HAP-1 (cell line): ENCODE measurements at regions not wholly inside any gene's neighbourhood (a gene's known extent, or its start where the extent isn't known, plus 50 kb on each side); places are given as distances from the start of the nearest gene placed in this dataset.

ENCODE experiments used
- DNase-seq, 2 experiments: peaks; one replicate each; pipeline ENCODE4 v3.0.0-alpha.2; 2016 to 2020; ENCODE audit warnings: low spot score in 2 of 2
- H3K27me3 ChIP-seq: fragments of 250-450 bp; sonication (Bioruptor Pico); 2 replicates; pipeline ENCODE4 v1.5.1; 2020; ENCODE audit warnings: low read depth, mild to moderate bottlenecking, moderate library complexity
- H3K36me3 ChIP-seq: fragments of 250-450 bp; sonication (Bioruptor Pico); replicated peaks from 2 replicates; pipeline ENCODE4 v1.5.1; 2020; ENCODE audit warnings: mild to moderate bottlenecking
- H3K4me1 ChIP-seq: fragments of 250-450 bp; sonication (Bioruptor Pico); 2 replicates; pipeline ENCODE4 v1.5.1; 2020; ENCODE audit warnings: mild to moderate bottlenecking
- H3K4me3 ChIP-seq: fragments of 250-450 bp; sonication (Bioruptor Pico); 2 replicates; pipeline ENCODE4 v1.5.1; 2020; ENCODE audit warnings: mild to moderate bottlenecking, moderate library complexity
- H3K9me3 ChIP-seq: fragments of 250-450 bp; sonication (Bioruptor Pico); 2 replicates; pipeline ENCODE4 v1.5.1; 2020; ENCODE audit warnings: mild to moderate bottlenecking, moderate library complexity
- in situ Hi-C: fragments of 300-500 bp; cut with MboI; formaldehyde crosslinking; loops from 3 replicates; pipeline ENCODE4 v1.14.3; 2020; ENCODE audit warnings: low sequenced_read_pairs, inconsistent platforms, mixed read lengths

GRCh38 chr9:1768561-1768960 is 246.6 kb upstream of the SMARCA2 start:
- Histone ChIP-seq H3K4me3 (no peak overlapping the region), H3K27me3 (no peaks in the 10 kb centered on the region), H3K9me3 (no peaks in the 10 kb centered on the region), H3K4me1 (no peaks in the 10 kb centered on the region), H3K36me3 (no peaks in the 10 kb centered on the region)
- in situ Hi-C loops = no loop called here
- DNase-seq = no peak

- H3K4me1 ChIP-seq = no peaks in the 10 kb centered on the region
- in situ Hi-C loops = no loop called here
- no peak for DNase-seq
Measured at GRCh38 chr9:1771094-1771789, 243.9 kb upstream of the SMARCA2 start.

GRCh38 chr9:1775230-1775629 is 239.9 kb upstream of the SMARCA2 start:
- Histone ChIP-seq H3K27me3 (no peaks in the 10 kb centered on the region), H3K4me3 (no peak overlapping the region), H3K4me1 (no peaks in the 10 kb centered on the region), H3K36me3 (no peaks in the 10 kb centered on the region), H3K9me3 (no peaks in the 10 kb centered on the region; the same call in 1 of the 2 replicates)
- DNase-seq = no peak
- in situ Hi-C loops = no loop called here

More at GRCh38 chr9:1771094-1771789, 243.9 kb upstream of the SMARCA2 start:
- Histone ChIP-seq H3K4me3 (no peak overlapping the region), H3K27me3 (no peaks in the 10 kb centered on the region), H3K36me3 (no peaks in the 10 kb centered on the region), H3K9me3 (no peaks in the 10 kb centered on the region; the same call in 1 of the 2 replicates)

GRCh38 chr9:1776668-1777067 is 238.5 kb upstream of the SMARCA2 start:
- no peak for DNase-seq
- Histone ChIP-seq H3K4me1 (no peaks in the 10 kb centered on the region), H3K36me3 (no peaks in the 10 kb centered on the region), H3K27me3 (no peaks in the 10 kb centered on the region), H3K9me3 (no peaks in the 10 kb centered on the region; the same call in 1 of the 2 replicates), H3K4me3 (no peak overlapping the region)
- in situ Hi-C loops = no loop called here

DNA sequence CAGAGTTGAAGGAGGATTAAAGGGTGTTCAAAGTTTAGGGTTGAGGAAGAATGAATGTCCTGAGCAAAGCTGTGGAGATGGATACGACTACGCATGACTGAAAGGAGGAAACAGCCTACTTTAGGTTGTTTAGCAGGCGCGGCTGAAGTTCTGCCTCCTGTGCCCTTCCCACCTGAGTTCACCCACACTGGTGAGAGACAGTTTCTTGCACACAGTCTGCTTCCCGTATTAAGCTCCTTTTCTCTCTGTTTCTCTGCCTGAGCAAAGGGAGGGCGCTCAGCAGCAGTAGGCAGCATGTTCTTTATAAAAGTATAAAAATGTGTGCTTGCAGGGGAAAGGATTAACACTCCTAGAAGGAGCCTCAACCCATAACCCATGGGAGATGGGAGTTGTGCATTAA is 224.0 kb upstream of the SMARCA2 start:
- H3K9me3 ChIP-seq = no peaks in the 10 kb centered on the region
- H3K4me3 ChIP-seq = no peak overlapping the region
- in situ Hi-C loops = no loop called here
- H3K4me1 ChIP-seq = no peaks in the 10 kb centered on the region
- no peaks in the 10 kb centered on the region for H3K36me3 ChIP-seq
- no peaks in the 10 kb centered on the region for H3K27me3 ChIP-seq
- no peak for DNase-seq

DNA sequence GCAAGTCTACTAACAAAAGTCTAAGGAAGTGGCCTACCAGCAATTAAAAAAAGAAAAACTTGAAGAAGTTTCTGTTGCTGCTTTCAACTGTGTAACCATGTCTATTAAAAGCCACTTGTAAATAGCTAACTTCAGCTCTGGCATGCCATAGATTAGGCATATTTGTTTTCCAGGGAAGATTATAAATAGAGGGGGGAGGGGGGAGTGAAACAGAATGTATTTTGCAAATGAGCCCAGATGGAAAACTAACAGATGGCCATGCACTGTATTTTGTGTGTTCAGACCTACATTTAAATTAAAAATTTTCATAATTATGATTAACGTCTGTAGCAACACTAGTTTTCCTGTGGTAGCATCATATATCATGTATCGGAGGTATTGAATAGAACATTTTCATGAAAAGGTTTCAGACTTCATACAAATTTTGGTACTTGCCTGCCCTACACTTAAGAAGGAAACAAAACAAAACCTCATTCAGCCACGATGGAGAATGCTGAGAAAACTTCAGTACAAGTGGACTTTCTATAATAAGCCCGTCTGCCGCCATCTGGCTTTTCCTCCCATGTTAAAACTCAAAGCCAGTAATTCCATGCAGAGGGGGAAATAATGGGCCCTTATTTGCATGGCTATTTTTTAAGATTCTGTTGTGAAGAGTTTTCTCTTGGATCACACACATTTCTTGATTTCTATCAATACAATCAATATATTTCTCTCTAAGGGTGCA is 220.4 kb upstream of the SMARCA2 start:
- no peak for DNase-seq
- Histone ChIP-seq H3K4me3 (no peak overlapping the region), H3K36me3 (no peaks in the 10 kb centered on the region), H3K4me1 (no peaks in the 10 kb centered on the region), H3K9me3 (no peaks in the 10 kb centered on the region), H3K27me3 (no peaks in the 10 kb centered on the region)
- in situ Hi-C loops = no loop called here

DNA sequence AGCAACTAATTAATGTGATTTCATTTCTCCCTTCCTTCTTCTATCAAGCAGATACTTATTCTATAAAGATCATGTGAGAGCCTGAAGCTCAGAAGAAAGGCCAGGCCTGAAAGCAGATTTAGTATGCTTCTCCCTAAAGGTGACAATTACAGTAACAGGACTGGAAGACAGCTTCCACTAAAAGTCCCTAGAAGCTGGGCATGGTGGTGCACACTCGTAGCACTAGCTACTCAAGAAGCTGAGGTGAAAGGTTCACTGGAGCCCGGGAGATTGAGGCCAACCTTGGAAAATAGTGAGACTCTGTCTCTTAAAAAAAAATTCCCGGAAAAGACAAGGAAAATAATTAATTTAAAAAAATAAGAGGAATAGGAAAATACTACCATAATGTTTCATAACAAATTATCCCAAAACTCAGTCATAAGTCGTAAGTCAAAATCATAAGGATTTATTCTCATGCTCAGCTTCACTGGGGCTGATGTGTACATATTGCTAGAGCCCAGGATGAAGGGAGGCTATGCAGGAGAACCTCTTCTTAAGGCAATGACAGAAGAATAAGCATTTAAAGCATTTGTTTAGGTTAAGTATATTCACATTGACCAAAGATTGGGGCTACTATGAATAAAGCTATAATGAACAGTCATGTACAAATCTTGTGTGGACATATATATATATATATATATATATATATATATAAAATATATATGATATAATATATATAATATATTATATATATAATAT is 210.8 kb upstream of the SMARCA2 start:
- H3K4me1 ChIP-seq = no peaks in the 10 kb centered on the region
- H3K4me3 ChIP-seq = no peak overlapping the region
- H3K9me3 ChIP-seq = no peaks in the 10 kb centered on the region
- no peaks in the 10 kb centered on the region for H3K27me3 ChIP-seq
- in situ Hi-C loops = no loop called here
- no peak for DNase-seq
- H3K36me3 ChIP-seq = no peaks in the 10 kb centered on the region

DNA sequence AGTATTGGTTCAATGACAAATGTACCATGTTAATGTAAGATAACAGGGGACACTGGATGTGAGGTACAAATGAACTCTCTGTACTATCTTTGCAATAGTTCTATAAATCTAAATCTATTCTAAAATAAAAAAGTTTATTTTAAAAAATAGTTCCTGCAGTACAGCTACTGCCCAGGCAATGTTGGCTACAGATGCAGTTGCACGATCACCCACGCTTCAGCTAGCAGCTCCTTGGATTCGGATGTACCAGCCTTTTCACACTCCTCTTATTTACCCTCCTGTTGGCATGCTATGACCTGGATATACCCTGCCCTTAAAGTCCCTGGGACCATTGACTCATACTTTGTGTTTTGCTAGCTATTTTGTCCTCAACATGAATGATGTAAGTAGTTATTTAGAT is 185.4 kb upstream of the SMARCA2 start:
- Histone ChIP-seq H3K4me1 (no peaks in the 10 kb centered on the region; the same call in 1 of the 2 replicates), H3K9me3 (no peaks in the 10 kb centered on the region), H3K27me3 (no peaks in the 10 kb centered on the region), H3K36me3 (no peaks in the 10 kb centered on the region), H3K4me3 (no peak overlapping the region)
- no peak for DNase-seq
- in situ Hi-C loops = no loop called here

GRCh38 chr9:1832960-1833359 is 182.2 kb upstream of the SMARCA2 start:
- in situ Hi-C loops = no loop called here

GRCh38 chr9:1837453-1838084 is 177.6 kb upstream of the SMARCA2 start:
- in situ Hi-C loops = no loop called here
- H3K9me3 ChIP-seq = no peaks in the 10 kb centered on the region
- no peaks in the 10 kb centered on the region for H3K4me1 ChIP-seq
- no peaks in the 10 kb centered on the region for H3K36me3 ChIP-seq
- no peaks in the 10 kb centered on the region for H3K27me3 ChIP-seq
- H3K4me3 ChIP-seq = no peak overlapping the region
- peak; percentile 39 to 67 for DNase-seq

More at GRCh38 chr9:1832960-1833359, 182.2 kb upstream of the SMARCA2 start:
- Histone ChIP-seq H3K4me3 (no peak overlapping the region), H3K27me3 (no peaks in the 10 kb centered on the region), H3K36me3 (no peaks in the 10 kb centered on the region), H3K4me1 (no peaks in the 10 kb centered on the region), H3K9me3 (no peaks in the 10 kb centered on the region)
- DNase-seq = no peak

- DNase-seq = no peak
- Histone ChIP-seq H3K27me3 (no peaks in the 10 kb centered on the region), H3K36me3 (no peaks in the 10 kb centered on the region), H3K4me3 (no peak overlapping the region), H3K4me1 (no peaks in the 10 kb centered on the region), H3K9me3 (no peaks in the 10 kb centered on the region)
- in situ Hi-C loops = no loop called here
Measured at GRCh38 chr9:1839909-1840308, 175.2 kb upstream of the SMARCA2 start.

- no peak overlapping the region for H3K4me3 ChIP-seq
- in situ Hi-C loops = no loop called here
- H3K9me3 ChIP-seq = no peaks in the 10 kb centered on the region
- no peak for DNase-seq
- no peaks in the 10 kb centered on the region for H3K36me3 ChIP-seq
- no peaks in the 10 kb centered on the region for H3K4me1 ChIP-seq
- H3K27me3 ChIP-seq = no peaks in the 10 kb centered on the region
Measured at GRCh38 chr9:1845425-1845824, 169.7 kb upstream of the SMARCA2 start.

- H3K36me3 ChIP-seq = no peaks in the 10 kb centered on the region
- in situ Hi-C loops = no loop called here
- no peak overlapping the region for H3K4me3 ChIP-seq
- H3K4me1 ChIP-seq = no peaks in the 10 kb centered on the region
- no peak for DNase-seq
- H3K27me3 ChIP-seq = no peaks in the 10 kb centered on the region
- no peaks in the 10 kb centered on the region for H3K9me3 ChIP-seq
Measured at GRCh38 chr9:1855726-1856125, 159.4 kb upstream of the SMARCA2 start.
